ENCODE measurements at regions not wholly inside any gene's neighbourhood (a gene's known extent, or its start where the extent isn't known, plus 50 kb on each side); places are given as distances from the start of the nearest gene placed in this dataset.

- Histone ChIP-seq H3K9ac (ENCODE audit: insufficient read depth, low read length, poor library complexity, severe bottlenecking) (no peak overlapping the region), H3K9me3 (replicated peaks in 1 of 2; ENCODE audit: control insufficient read depth in 1 of 2, insufficient read depth in 1 of 2, low read length in 2 of 2) (no peaks in the 10 kb centered on the region), H4K20me1 (ENCODE audit: insufficient read depth, low read length) (no peaks in the 10 kb centered on the region), H3K27ac (ENCODE audit: low read depth in 1 of 2, low read length in 2 of 2) (no peak overlapping the region), H3K27me3 (ENCODE audit: control insufficient read depth in 2 of 2, insufficient read depth in 2 of 2, low read length in 2 of 2) (no peaks in the 10 kb centered on the region), H3K4me2 (replicated peaks; ENCODE audit: extremely low read depth, low read length, poor library complexity, severe bottlenecking) (no peak overlapping the region), H2AFZ (ENCODE audit: insufficient read depth, low read depth, low read length, poor library complexity, severe bottlenecking) (no peak overlapping the region), H3K4me3 (replicated peaks in 1 of 3; ENCODE audit: low read depth in 2 of 3, low read length in 3 of 3) (no peak overlapping the region), H3K36me3 (replicated peaks in 1 of 2; ENCODE audit: control insufficient read depth in 1 of 2, insufficient read depth in 2 of 2, low read length in 2 of 2) (no peaks in the 10 kb centered on the region), H3K79me2 (ENCODE audit: insufficient read depth, low read length) (no peaks in the 10 kb centered on the region), H3K4me1 (ENCODE audit: control insufficient read depth in 1 of 2, insufficient read depth in 2 of 2, low read length in 2 of 2) (no peaks in the 10 kb centered on the region)
- no peak for TF ChIP-seq CTCF (IDR thresholded peaks at IDR 0.05)
- H3K27ac Mint-ChIP-seq = no peak overlapping the region
- no peak for DNase-seq
- no peaks in the 10 kb centered on the region for H3K4me1 Mint-ChIP-seq
- intact Hi-C loops (cut with micrococcal nuclease) = no loop called here
- H3K4me3 Mint-ChIP-seq = no peak overlapping the region
- H3K27me3 Mint-ChIP-seq (ENCODE audit: low read depth in 3 of 3) = peaks cover 0 to 6% (median 3%) of the 10 kb centered on the region in 3 donors
- no peaks in the 10 kb centered on the region for H3K36me3 Mint-ChIP-seq
- peaks cover 0 to 5% (median 0%) of the 10 kb centered on the region in 7 donors for H3K9me3 Mint-ChIP-seq
- WGBS (ENCODE audit: insufficient coverage) = 94% methylated on average over 5 of the region's 6 CpGs
Observed at GRCh38 chr16:49936791-49937190, 80.9 kb upstream of the ZNF423 start.

DNA sequence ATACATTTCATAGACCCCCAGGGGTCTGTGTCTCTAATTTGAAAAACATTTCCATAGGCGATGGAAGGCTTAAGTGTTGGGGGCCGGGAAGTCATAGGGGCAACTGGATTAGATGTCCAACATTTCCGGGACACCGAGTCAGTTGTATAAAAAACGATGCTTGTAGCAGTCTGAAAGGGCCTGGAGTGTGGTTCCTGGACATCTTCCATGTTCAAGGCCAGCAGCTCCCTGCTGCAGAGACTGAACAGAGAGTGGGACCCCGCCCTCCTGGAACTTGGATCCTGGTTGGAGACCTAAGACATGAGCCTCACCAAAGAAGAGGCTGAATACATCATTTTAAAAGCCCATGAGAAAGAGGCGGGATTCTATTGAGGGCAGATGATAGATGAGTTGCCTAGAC is 82.0 kb upstream of the ZNF423 start:
- H3K4me3 ChIP-seq (replicated peaks in 1 of 3; ENCODE audit: low read depth in 2 of 3, low read length in 3 of 3) = no peak overlapping the region
- no peaks in the 10 kb centered on the region for H3K9me3 ChIP-seq (replicated peaks in 1 of 2; ENCODE audit: control insufficient read depth in 1 of 2, insufficient read depth in 1 of 2, low read length in 2 of 2)
- no peak overlapping the region for H3K27ac Mint-ChIP-seq
- H3K36me3 ChIP-seq (replicated peaks in 1 of 2; ENCODE audit: control insufficient read depth in 1 of 2, insufficient read depth in 2 of 2, low read length in 2 of 2) = no peaks in the 10 kb centered on the region
- no peak for DNase-seq
- TF ChIP-seq CTCF (IDR thresholded peaks at IDR 0.05) = no peak
- no peaks in the 10 kb centered on the region for H3K4me1 Mint-ChIP-seq
- intact Hi-C loops (cut with micrococcal nuclease) = no loop called here
- peaks cover 0 to 5% (median 3%) of the 10 kb centered on the region in 3 donors for H3K27me3 Mint-ChIP-seq (ENCODE audit: low read depth in 3 of 3)
- H3K79me2 ChIP-seq (ENCODE audit: insufficient read depth, low read length) = no peaks in the 10 kb centered on the region
- H3K27me3 ChIP-seq (ENCODE audit: control insufficient read depth in 2 of 2, insufficient read depth in 2 of 2, low read length in 2 of 2) = no peaks in the 10 kb centered on the region
- H3K4me1 ChIP-seq (ENCODE audit: control insufficient read depth in 1 of 2, insufficient read depth in 2 of 2, low read length in 2 of 2) = no peaks in the 10 kb centered on the region
- no peak overlapping the region for H2AFZ ChIP-seq (ENCODE audit: insufficient read depth, low read depth, low read length, poor library complexity, severe bottlenecking)
- peaks cover 0 to 5% (median 0%) of the 10 kb centered on the region in 7 donors for H3K9me3 Mint-ChIP-seq
- H4K20me1 ChIP-seq (ENCODE audit: insufficient read depth, low read length) = no peaks in the 10 kb centered on the region
- no peak overlapping the region for H3K27ac ChIP-seq (ENCODE audit: low read depth in 1 of 2, low read length in 2 of 2)
- H3K9ac ChIP-seq (ENCODE audit: insufficient read depth, low read length, poor library complexity, severe bottlenecking) = no peak overlapping the region
- WGBS (ENCODE audit: insufficient coverage) = 95% methylated on average over 5 of the region's 7 CpGs
- H3K4me2 ChIP-seq (replicated peaks; ENCODE audit: extremely low read depth, low read length, poor library complexity, severe bottlenecking) = no peak overlapping the region
- H3K36me3 Mint-ChIP-seq = no peaks in the 10 kb centered on the region
- H3K4me3 Mint-ChIP-seq = no peak overlapping the region

All from CD14-positive monocyte (primary cell).